ENCODE measurements at regions not wholly inside any gene's neighbourhood (a gene's known extent, or its start where the extent isn't known, plus 50 kb on each side); places are given as distances from the start of the nearest gene placed in this dataset.

- Mint-ChIP-seq H3K36me3 (ENCODE audit: low read depth) (no peaks in the 10 kb centered on the region), H3K9me3 (peaks cover 6% of the 10 kb centered on the region), H3K4me3 (no peak overlapping the region), H3K4me1 (no peaks in the 10 kb centered on the region), H3K27me3 (ENCODE audit: insufficient read depth) (no peaks in the 10 kb centered on the region), H3K27ac (no peak overlapping the region)
- no peaks in the 10 kb centered on the region for H3K4me1 ChIP-seq (ENCODE audit: control insufficient read depth, insufficient read depth, low read length)
- no peak overlapping the region for H3K27ac ChIP-seq (ENCODE audit: low read depth, low read length)
- WGBS, 2 experiments (ENCODE audit: insufficient coverage in 1 of 2, insufficient read length in 1 of 2): 93 to 95% methylated on average over 2 of the region's 2 CpGs
- no peak overlapping the region for H3K9ac ChIP-seq (ENCODE audit: extremely low read depth, low read length, poor library complexity, severe bottlenecking)
- TF ChIP-seq CTCF (conservative IDR thresholded peaks at IDR 0.05): no peak
- no peak for DNase-seq
- peaks cover 2% of the 10 kb centered on the region for H3K9me3 ChIP-seq (ENCODE audit: control insufficient read depth, low read length)
- H3K27me3 ChIP-seq (ENCODE audit: control insufficient read depth, insufficient read depth, low read length, poor library complexity, severe bottlenecking): no peaks in the 10 kb centered on the region
- H3K36me3 ChIP-seq (ENCODE audit: control insufficient read depth, insufficient read depth, low read length): no peaks in the 10 kb centered on the region
- no peak overlapping the region for H3K4me3 ChIP-seq (ENCODE audit: low read length)
These were observed 352.5 kb upstream of the SASH1 start for GRCh38 chr6:147990159-147990558.

- Histone ChIP-seq H3K4me1 (ENCODE audit: control insufficient read depth, insufficient read depth, low read length) (no peaks in the 10 kb centered on the region), H3K36me3 (ENCODE audit: control insufficient read depth, insufficient read depth, low read length) (no peaks in the 10 kb centered on the region), H3K27ac (ENCODE audit: low read depth, low read length) (no peak overlapping the region), H3K27me3 (ENCODE audit: control insufficient read depth, insufficient read depth, low read length, poor library complexity, severe bottlenecking) (no peaks in the 10 kb centered on the region), H3K9ac (ENCODE audit: extremely low read depth, low read length, poor library complexity, severe bottlenecking) (no peak overlapping the region), H3K4me3 (ENCODE audit: low read length) (no peak overlapping the region), H3K9me3 (ENCODE audit: control insufficient read depth, low read length) (peaks cover 6% of the 10 kb centered on the region)
- Mint-ChIP-seq H3K36me3 (ENCODE audit: low read depth) (no peaks in the 10 kb centered on the region), H3K9me3 (peaks cover 12% of the 10 kb centered on the region), H3K27me3 (ENCODE audit: insufficient read depth) (no peaks in the 10 kb centered on the region), H3K4me3 (no peak overlapping the region), H3K4me1 (no peaks in the 10 kb centered on the region), H3K27ac (no peak overlapping the region)
- DNase-seq: no peak
- no peak for TF ChIP-seq CTCF (conservative IDR thresholded peaks at IDR 0.05)
- 77 to 100% methylated on average over 1 to 3 of the region's 3 CpGs for WGBS, 2 experiments (ENCODE audit: insufficient coverage in 1 of 2, insufficient read length in 1 of 2)
These were observed 350.7 kb upstream of the SASH1 start for GRCh38 chr6:147991961-147992360.

- Histone ChIP-seq H3K36me3 (ENCODE audit: control insufficient read depth, insufficient read depth, low read length) (no peaks in the 10 kb centered on the region), H3K9ac (ENCODE audit: extremely low read depth, low read length, poor library complexity, severe bottlenecking) (no peak overlapping the region), H3K4me3 (ENCODE audit: low read length) (no peak overlapping the region), H3K4me1 (ENCODE audit: control insufficient read depth, insufficient read depth, low read length) (no peaks in the 10 kb centered on the region), H3K27ac (ENCODE audit: low read depth, low read length) (no peak overlapping the region), H3K9me3 (ENCODE audit: control insufficient read depth, low read length) (peaks cover 6% of the 10 kb centered on the region), H3K27me3 (ENCODE audit: control insufficient read depth, insufficient read depth, low read length, poor library complexity, severe bottlenecking) (no peaks in the 10 kb centered on the region)
- TF ChIP-seq CTCF (conservative IDR thresholded peaks at IDR 0.05): no peak
- H3K4me1 Mint-ChIP-seq: no peaks in the 10 kb centered on the region
- no peaks in the 10 kb centered on the region for H3K36me3 Mint-ChIP-seq (ENCODE audit: low read depth)
- H3K27ac Mint-ChIP-seq: no peak overlapping the region
- no peaks in the 10 kb centered on the region for H3K27me3 Mint-ChIP-seq (ENCODE audit: insufficient read depth)
- H3K4me3 Mint-ChIP-seq: no peak overlapping the region
- DNase-seq: no peak
- peaks cover 20% of the 10 kb centered on the region for H3K9me3 Mint-ChIP-seq
These were observed 343.6 kb upstream of the SASH1 start for GRCh38 chr6:147999001-147999540.

Data from endodermal cell (in vitro differentiated cells).